ENCODE measurements at regions not wholly inside any gene's neighbourhood (a gene's known extent, or its start where the extent isn't known, plus 50 kb on each side); places are given as distances from the start of the nearest gene placed in this dataset.
A peak's percentile ranks its signal among the peaks of the same experiment; 100 is the strongest.

- TF ChIP-seq PKNOX1 (IDR thresholded peaks at IDR 0.05): peak; percentile 55
- TF ChIP-seq TARDBP (IDR thresholded peaks at IDR 0.05): no peak
- CTCF ChIA-PET: no interaction called here
- no peak for DNase-seq (ENCODE audit: extremely low spot score)
- POLR2A ChIA-PET: no interaction called here
Measured at GRCh38 chr13:79909644-79910043, 428.7 kb downstream of the NDFIP2 start.

GRCh38 chr13:79908381-79908780, 427.4 kb downstream of the NDFIP2 start:
- no peak for DNase-seq (ENCODE audit: extremely low spot score)
- ChIA-PET CTCF (no interaction called here), POLR2A (interaction anchor here (0.6 kb wide), 1 partner anchor 179 kb away, joined by 3 read pairs; no protein-coding TSS in a partner anchor)
- TF ChIP-seq ZNF384 (IDR thresholded peaks at IDR 0.05) (no peak), L3MBTL2 (conservative IDR thresholded peaks at IDR 0.05) (no peak), SUZ12 (IDR thresholded peaks at IDR 0.05) (no peak), FOXA1 (IDR thresholded peaks at IDR 0.05) (no peak), HDGF (IDR thresholded peaks at IDR 0.05; ENCODE audit: borderline replicate concordance) (no peak)

DNA sequence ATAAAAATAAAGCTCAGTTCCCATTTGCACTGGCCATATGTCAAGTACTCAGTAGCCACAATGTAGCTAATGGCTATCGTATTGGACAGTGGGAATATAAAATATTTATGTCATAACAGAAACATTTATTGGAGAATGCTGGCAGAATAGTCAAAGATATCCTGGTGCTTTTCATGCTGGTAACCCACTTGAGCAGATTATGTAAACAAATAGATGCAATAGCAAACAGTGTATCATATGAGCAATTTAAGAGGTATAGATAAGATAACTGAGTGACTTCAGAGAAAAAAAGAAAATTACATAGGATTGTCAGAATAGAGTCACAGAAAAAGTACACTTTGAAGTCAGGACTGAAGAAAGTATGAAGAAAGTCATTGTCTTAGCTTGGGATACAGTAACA, 426.6 kb downstream of the NDFIP2 start:
- POLR2A ChIA-PET: interaction anchor here (1.2 kb wide), 1 partner anchor 434 kb away, joined by 4 read pairs; the partner anchor contains the start of gene SPRY2
- TF ChIP-seq CTBP1 (IDR thresholded peaks at IDR 0.05; ENCODE audit: borderline replicate concordance) (peak; percentile 10; the same call in 1 of the 2 replicates), PKNOX1 (IDR thresholded peaks at IDR 0.05) (peak; percentile 21; the same call in 1 of the 2 replicates), L3MBTL2 (conservative IDR thresholded peaks at IDR 0.05) (no peak), FOXM1 (IDR thresholded peaks at IDR 0.05; ENCODE audit: borderline replicate concordance) (no peak), ARNT (IDR thresholded peaks at IDR 0.05) (0 out of 2 replicates have a peak, but pooled peaks have one; percentile 21)
- no peak for DNase-seq (ENCODE audit: extremely low spot score)
- CTCF ChIA-PET: interaction anchor here (0.8 kb wide), 1 partner anchor 436 kb away, joined by 3 read pairs; no protein-coding TSS in a partner anchor

GRCh38 chr13:79906345-79906744, 425.4 kb downstream of the NDFIP2 start:
- ChIA-PET CTCF (no interaction called here), POLR2A (no interaction called here)
- DNase-seq (ENCODE audit: extremely low spot score): no peak
- no peak for TF ChIP-seq LEF1 (IDR thresholded peaks at IDR 0.05; ENCODE audit: borderline replicate concordance)
- no peak for TF ChIP-seq SUZ12 (IDR thresholded peaks at IDR 0.05)
- TF ChIP-seq FOXM1 (IDR thresholded peaks at IDR 0.05; ENCODE audit: borderline replicate concordance): no peak
- no peak for TF ChIP-seq SP1 (IDR thresholded peaks at IDR 0.05)
- no peak for TF ChIP-seq BHLHE40 (IDR thresholded peaks at IDR 0.05; ENCODE audit: borderline replicate concordance)
- TF ChIP-seq TARDBP (IDR thresholded peaks at IDR 0.05): no peak
- no peak for TF ChIP-seq L3MBTL2 (conservative IDR thresholded peaks at IDR 0.05)
- no peak for TF ChIP-seq ELF4 (IDR thresholded peaks at IDR 0.05)
- TF ChIP-seq ARNT (IDR thresholded peaks at IDR 0.05): no peak
- no peak for TF ChIP-seq PKNOX1 (IDR thresholded peaks at IDR 0.05)
- TF ChIP-seq CTBP1 (IDR thresholded peaks at IDR 0.05; ENCODE audit: borderline replicate concordance): no peak
- no peak for TF ChIP-seq NFRKB (IDR thresholded peaks at IDR 0.05)
- TF ChIP-seq HDGF (IDR thresholded peaks at IDR 0.05; ENCODE audit: borderline replicate concordance): no peak
- TF ChIP-seq FOXK2 (IDR thresholded peaks at IDR 0.05): no peak
- no peak for TF ChIP-seq FOXA1 (IDR thresholded peaks at IDR 0.05)
- no peak for TF ChIP-seq ZNF384 (IDR thresholded peaks at IDR 0.05)

DNA sequence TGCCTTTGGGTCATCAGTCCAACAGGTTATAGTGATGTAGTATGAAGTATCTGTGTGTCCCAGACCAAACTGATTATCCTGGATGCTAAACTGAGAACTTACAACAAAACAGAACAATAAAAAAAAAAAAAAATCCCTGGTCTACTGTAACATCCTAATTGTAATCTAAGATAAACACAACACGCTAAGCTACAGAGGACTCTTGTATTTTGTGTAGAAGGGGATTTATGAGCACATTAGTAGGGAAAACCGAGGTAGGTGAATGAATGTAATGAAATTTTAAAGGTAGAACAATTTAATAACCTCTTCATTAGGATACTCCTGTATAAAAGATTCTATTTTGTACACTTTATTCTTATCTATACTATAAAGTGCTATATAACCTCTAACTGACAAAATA, 424.1 kb downstream of the NDFIP2 start:
- CTCF ChIA-PET: interaction anchor here (0.7 kb wide), 1 partner anchor 207 kb away, joined by 4 read pairs; no protein-coding TSS in a partner anchor

GRCh38 chr13:79904581-79904980, 423.6 kb downstream of the NDFIP2 start:
- TF ChIP-seq NFRKB (IDR thresholded peaks at IDR 0.05): no peak
- no peak for TF ChIP-seq L3MBTL2 (conservative IDR thresholded peaks at IDR 0.05)
- no peak for TF ChIP-seq BHLHE40 (IDR thresholded peaks at IDR 0.05; ENCODE audit: borderline replicate concordance)
- TF ChIP-seq HDGF (IDR thresholded peaks at IDR 0.05; ENCODE audit: borderline replicate concordance): no peak
- no peak for TF ChIP-seq CTBP1 (IDR thresholded peaks at IDR 0.05; ENCODE audit: borderline replicate concordance)
- no peak for TF ChIP-seq TARDBP (IDR thresholded peaks at IDR 0.05)
- no peak for TF ChIP-seq FOXK2 (IDR thresholded peaks at IDR 0.05)
- no peak for TF ChIP-seq FOXM1 (IDR thresholded peaks at IDR 0.05; ENCODE audit: borderline replicate concordance)
- ChIA-PET CTCF (no interaction called here), POLR2A (interaction anchor here (1.1 kb wide), 1 partner anchor 436 kb away, joined by 3 read pairs; the partner anchor contains the start of gene SPRY2)

More for the DNA sequence above, 424.1 kb downstream of the NDFIP2 start:
- DNase-seq (ENCODE audit: extremely low spot score): no peak
- POLR2A ChIA-PET: interaction anchor here (1.1 kb wide), 1 partner anchor 436 kb away, joined by 3 read pairs; the partner anchor contains the start of gene SPRY2
- TF ChIP-seq SP1 (IDR thresholded peaks at IDR 0.05) (no peak), BHLHE40 (IDR thresholded peaks at IDR 0.05; ENCODE audit: borderline replicate concordance) (no peak), ZNF384 (IDR thresholded peaks at IDR 0.05) (peak; percentile 77), ELF4 (IDR thresholded peaks at IDR 0.05) (no peak), TARDBP (IDR thresholded peaks at IDR 0.05) (no peak), ARNT (IDR thresholded peaks at IDR 0.05) (no peak), NFRKB (IDR thresholded peaks at IDR 0.05) (no peak)

DNA sequence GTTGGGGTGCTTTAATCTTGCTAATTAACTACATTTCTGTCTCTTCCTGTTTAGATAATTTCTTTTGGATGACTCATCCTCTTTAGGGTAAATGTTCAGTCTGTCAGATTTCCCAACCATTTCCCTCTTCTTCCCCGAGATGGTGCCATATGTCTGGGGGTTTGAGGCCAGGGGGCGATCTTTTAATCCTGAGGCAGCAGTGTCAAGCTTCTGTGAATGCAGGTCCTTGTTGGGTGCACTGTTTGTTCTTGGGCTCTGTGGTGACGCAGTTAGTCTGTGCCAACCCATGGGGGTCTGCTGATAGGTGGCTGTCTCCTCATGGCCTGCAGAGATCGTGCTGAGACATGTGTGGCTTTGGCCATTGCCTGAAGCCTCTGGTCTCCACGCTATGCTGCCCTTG, 420.4 kb downstream of the NDFIP2 start:
- DNase-seq (ENCODE audit: extremely low spot score): no peak
- no peak for TF ChIP-seq FOXA1 (IDR thresholded peaks at IDR 0.05)
- no peak for TF ChIP-seq TARDBP (IDR thresholded peaks at IDR 0.05)
- no peak for TF ChIP-seq L3MBTL2 (conservative IDR thresholded peaks at IDR 0.05)
- no peak for TF ChIP-seq PKNOX1 (IDR thresholded peaks at IDR 0.05)
- TF ChIP-seq ARNT (IDR thresholded peaks at IDR 0.05): no peak
- ChIA-PET POLR2A (no interaction called here), CTCF (interaction anchor here (0.6 to 1.3 kb wide), 7 partner anchors 38 to 699 kb away, joined by 3 to 7 read pairs (median 3); partner anchors contain the start of gene SPRY2)

More at GRCh38 chr13:79904581-79904980, 423.6 kb downstream of the NDFIP2 start:
- no peak for DNase-seq (ENCODE audit: extremely low spot score)
